ENCODE measurements at regions not wholly inside any gene's neighbourhood (a gene's known extent, or its start where the extent isn't known, plus 50 kb on each side); places are given as distances from the start of the nearest gene placed in this dataset.

DNA sequence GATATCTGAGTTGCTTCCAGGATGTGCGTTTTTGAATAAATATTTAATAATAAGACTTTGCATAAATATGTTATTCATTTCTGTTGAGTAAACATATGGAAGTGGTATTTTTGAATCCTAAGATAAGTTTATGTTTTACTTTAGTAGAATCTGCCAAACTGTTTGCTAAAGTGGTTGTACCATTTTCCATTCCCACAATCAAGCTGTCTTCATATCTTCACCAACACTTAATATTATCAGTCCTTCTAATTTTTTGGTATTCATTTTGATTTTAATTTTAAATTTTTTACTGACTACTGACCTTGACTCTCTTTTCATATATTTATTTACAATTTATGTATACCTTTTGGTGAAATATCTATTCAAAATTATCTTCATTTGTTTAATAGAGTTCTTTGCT is 293.9 kb upstream of the PTCHD4 start:
- H3K36me3 ChIP-seq (ENCODE audit: control insufficient read depth in 4 of 4, insufficient read depth in 3 of 4, low read depth in 1 of 4, low read length in 3 of 4) = no peaks in the 10 kb centered on the region
- 45% methylated on average over 1 of the region's 1 CpG for WGBS
- DNase-seq (ENCODE audit: low spot score) = no peak
- H3K4me3 ChIP-seq (ENCODE audit: low read depth in 1 of 3, low read length in 3 of 3) = no peak overlapping the region
- TF ChIP-seq GABPA (IDR thresholded peaks at IDR 0.05 in 1 of 2, conservative IDR thresholded peaks at IDR 0.05 in 1 of 2) (no peak), SP1 (IDR thresholded peaks at IDR 0.05) (no peak), TAF1 (conservative IDR thresholded peaks at IDR 0.05) (no peak)
- no peaks in the 10 kb centered on the region for H3K4me1 ChIP-seq (ENCODE audit: control insufficient read depth in 4 of 4, insufficient read depth in 4 of 4, low read length in 3 of 4)
- no peak overlapping the region for H3K27ac ChIP-seq (ENCODE audit: low read depth in 1 of 2, low read length in 2 of 2)
- no peak overlapping the region for H3K9ac ChIP-seq (ENCODE audit: low read depth in 1 of 2, low read length in 2 of 2)
- peaks cover 0 to 6% (median 2%) of the 10 kb centered on the region in 4 donors for H3K9me3 ChIP-seq (ENCODE audit: control insufficient read depth in 4 of 4, low read length in 3 of 4)
- H3K27me3 ChIP-seq (ENCODE audit: control insufficient read depth in 4 of 4, insufficient read depth in 4 of 4, low read length in 3 of 4) = no peaks in the 10 kb centered on the region

DNA sequence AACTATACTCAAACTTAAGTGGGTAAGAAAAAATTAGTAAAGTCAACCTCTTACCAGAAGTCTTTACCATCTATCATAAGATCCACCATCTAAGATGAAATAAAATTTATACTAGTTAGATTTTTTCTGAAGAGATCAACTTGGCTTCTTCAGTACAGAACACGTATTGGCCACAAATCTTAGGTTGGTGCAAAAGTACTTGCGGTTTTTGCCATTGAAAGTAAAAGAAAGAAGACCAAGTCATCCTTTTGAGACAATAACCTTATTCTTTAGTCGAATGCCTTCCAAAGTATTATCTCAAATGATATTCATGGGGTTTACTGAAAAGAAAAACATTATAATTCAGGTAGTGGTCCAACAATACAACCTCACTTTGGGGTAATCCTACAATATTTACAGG is 292.6 kb upstream of the PTCHD4 start:
- H3K27ac ChIP-seq (ENCODE audit: low read depth in 1 of 2, low read length in 2 of 2) = no peak overlapping the region
- peaks cover 0 to 6% (median 2%) of the 10 kb centered on the region in 4 donors for H3K9me3 ChIP-seq (ENCODE audit: control insufficient read depth in 4 of 4, low read length in 3 of 4)
- no peak overlapping the region for H3K9ac ChIP-seq (ENCODE audit: low read depth in 1 of 2, low read length in 2 of 2)
- no peak for DNase-seq (ENCODE audit: low spot score)
- no peak overlapping the region for H3K4me3 ChIP-seq (ENCODE audit: low read depth in 1 of 3, low read length in 3 of 3)
- TF ChIP-seq EGR1 (IDR thresholded peaks at IDR 0.05; ENCODE audit: low read depth in 2 of 2) (no peak), FOXA2 (IDR thresholded peaks at IDR 0.05) (no peak), HNF4A (conservative IDR thresholded peaks at IDR 0.05) (no peak), NR2F2 (IDR thresholded peaks at IDR 0.05) (no peak), FOXA1 (IDR thresholded peaks at IDR 0.05) (no peak), JUND (IDR thresholded peaks at IDR 0.05) (no peak), SP1 (IDR thresholded peaks at IDR 0.05) (no peak), RXRA (IDR thresholded peaks at IDR 0.05) (no peak), YY1 (IDR thresholded peaks at IDR 0.05) (no peak), GABPA (IDR thresholded peaks at IDR 0.05 in 1 of 2, conservative IDR thresholded peaks at IDR 0.05 in 1 of 2) (no peak), RAD21 (IDR thresholded peaks at IDR 0.05) (no peak), HNF4G (IDR thresholded peaks at IDR 0.05) (no peak), TAF1 (conservative IDR thresholded peaks at IDR 0.05) (no peak)
- TF ChIP-seq, protein P1, sequence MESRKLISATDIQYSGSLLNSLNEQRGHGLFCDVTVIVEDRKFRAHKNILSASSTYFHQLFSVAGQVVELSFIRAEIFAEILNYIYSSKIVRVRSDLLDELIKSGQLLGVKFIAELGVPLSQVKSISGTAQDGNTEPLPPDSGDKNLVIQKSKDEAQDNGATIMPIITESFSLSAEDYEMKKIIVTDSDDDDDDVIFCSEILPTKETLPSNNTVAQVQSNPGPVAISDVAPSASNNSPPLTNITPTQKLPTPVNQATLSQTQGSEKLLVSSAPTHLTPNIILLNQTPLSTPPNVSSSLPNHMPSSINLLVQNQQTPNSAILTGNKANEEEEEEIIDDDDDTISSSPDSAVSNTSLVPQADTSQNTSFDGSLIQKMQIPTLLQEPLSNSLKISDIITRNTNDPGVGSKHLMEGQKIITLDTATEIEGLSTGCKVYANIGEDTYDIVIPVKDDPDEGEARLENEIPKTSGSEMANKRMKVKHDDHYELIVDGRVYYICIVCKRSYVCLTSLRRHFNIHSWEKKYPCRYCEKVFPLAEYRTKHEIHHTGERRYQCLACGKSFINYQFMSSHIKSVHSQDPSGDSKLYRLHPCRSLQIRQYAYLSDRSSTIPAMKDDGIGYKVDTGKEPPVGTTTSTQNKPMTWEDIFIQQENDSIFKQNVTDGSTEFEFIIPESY (IDR thresholded peaks at IDR 0.05) = no peak
- TF ChIP-seq, protein P2, sequence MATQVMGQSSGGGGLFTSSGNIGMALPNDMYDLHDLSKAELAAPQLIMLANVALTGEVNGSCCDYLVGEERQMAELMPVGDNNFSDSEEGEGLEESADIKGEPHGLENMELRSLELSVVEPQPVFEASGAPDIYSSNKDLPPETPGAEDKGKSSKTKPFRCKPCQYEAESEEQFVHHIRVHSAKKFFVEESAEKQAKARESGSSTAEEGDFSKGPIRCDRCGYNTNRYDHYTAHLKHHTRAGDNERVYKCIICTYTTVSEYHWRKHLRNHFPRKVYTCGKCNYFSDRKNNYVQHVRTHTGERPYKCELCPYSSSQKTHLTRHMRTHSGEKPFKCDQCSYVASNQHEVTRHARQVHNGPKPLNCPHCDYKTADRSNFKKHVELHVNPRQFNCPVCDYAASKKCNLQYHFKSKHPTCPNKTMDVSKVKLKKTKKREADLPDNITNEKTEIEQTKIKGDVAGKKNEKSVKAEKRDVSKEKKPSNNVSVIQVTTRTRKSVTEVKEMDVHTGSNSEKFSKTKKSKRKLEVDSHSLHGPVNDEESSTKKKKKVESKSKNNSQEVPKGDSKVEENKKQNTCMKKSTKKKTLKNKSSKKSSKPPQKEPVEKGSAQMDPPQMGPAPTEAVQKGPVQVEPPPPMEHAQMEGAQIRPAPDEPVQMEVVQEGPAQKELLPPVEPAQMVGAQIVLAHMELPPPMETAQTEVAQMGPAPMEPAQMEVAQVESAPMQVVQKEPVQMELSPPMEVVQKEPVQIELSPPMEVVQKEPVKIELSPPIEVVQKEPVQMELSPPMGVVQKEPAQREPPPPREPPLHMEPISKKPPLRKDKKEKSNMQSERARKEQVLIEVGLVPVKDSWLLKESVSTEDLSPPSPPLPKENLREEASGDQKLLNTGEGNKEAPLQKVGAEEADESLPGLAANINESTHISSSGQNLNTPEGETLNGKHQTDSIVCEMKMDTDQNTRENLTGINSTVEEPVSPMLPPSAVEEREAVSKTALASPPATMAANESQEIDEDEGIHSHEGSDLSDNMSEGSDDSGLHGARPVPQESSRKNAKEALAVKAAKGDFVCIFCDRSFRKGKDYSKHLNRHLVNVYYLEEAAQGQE (IDR thresholded peaks at IDR 0.05) = no peak
- TF ChIP-seq, protein P3, sequence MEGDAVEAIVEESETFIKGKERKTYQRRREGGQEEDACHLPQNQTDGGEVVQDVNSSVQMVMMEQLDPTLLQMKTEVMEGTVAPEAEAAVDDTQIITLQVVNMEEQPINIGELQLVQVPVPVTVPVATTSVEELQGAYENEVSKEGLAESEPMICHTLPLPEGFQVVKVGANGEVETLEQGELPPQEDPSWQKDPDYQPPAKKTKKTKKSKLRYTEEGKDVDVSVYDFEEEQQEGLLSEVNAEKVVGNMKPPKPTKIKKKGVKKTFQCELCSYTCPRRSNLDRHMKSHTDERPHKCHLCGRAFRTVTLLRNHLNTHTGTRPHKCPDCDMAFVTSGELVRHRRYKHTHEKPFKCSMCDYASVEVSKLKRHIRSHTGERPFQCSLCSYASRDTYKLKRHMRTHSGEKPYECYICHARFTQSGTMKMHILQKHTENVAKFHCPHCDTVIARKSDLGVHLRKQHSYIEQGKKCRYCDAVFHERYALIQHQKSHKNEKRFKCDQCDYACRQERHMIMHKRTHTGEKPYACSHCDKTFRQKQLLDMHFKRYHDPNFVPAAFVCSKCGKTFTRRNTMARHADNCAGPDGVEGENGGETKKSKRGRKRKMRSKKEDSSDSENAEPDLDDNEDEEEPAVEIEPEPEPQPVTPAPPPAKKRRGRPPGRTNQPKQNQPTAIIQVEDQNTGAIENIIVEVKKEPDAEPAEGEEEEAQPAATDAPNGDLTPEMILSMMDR (IDR thresholded peaks at IDR 0.05; ENCODE audit: low read depth, low read length, missing input control) = no peak
- TF ChIP-seq, protein P4, sequence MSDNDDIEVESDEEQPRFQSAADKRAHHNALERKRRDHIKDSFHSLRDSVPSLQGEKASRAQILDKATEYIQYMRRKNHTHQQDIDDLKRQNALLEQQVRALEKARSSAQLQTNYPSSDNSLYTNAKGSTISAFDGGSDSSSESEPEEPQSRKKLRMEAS (IDR thresholded peaks at IDR 0.05) = no peak
- TF ChIP-seq, protein P5, sequence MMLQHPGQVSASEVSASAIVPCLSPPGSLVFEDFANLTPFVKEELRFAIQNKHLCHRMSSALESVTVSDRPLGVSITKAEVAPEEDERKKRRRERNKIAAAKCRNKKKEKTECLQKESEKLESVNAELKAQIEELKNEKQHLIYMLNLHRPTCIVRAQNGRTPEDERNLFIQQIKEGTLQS (IDR thresholded peaks at IDR 0.05) = no peak
- no peaks in the 10 kb centered on the region for H3K36me3 ChIP-seq (ENCODE audit: control insufficient read depth in 4 of 4, insufficient read depth in 3 of 4, low read depth in 1 of 4, low read length in 3 of 4)
- WGBS = 77% methylated on average over 3 of the region's 3 CpGs
- H3K27me3 ChIP-seq (ENCODE audit: control insufficient read depth in 4 of 4, insufficient read depth in 4 of 4, low read length in 3 of 4) = no peaks in the 10 kb centered on the region
- H3K4me1 ChIP-seq (ENCODE audit: control insufficient read depth in 4 of 4, insufficient read depth in 4 of 4, low read length in 3 of 4) = no peaks in the 10 kb centered on the region

All from liver (tissue), 8 donors.